ENCODE measurements at regions not wholly inside any gene's neighbourhood (a gene's known extent, or its start where the extent isn't known, plus 50 kb on each side); places are given as distances from the start of the nearest gene placed in this dataset.

DNA sequence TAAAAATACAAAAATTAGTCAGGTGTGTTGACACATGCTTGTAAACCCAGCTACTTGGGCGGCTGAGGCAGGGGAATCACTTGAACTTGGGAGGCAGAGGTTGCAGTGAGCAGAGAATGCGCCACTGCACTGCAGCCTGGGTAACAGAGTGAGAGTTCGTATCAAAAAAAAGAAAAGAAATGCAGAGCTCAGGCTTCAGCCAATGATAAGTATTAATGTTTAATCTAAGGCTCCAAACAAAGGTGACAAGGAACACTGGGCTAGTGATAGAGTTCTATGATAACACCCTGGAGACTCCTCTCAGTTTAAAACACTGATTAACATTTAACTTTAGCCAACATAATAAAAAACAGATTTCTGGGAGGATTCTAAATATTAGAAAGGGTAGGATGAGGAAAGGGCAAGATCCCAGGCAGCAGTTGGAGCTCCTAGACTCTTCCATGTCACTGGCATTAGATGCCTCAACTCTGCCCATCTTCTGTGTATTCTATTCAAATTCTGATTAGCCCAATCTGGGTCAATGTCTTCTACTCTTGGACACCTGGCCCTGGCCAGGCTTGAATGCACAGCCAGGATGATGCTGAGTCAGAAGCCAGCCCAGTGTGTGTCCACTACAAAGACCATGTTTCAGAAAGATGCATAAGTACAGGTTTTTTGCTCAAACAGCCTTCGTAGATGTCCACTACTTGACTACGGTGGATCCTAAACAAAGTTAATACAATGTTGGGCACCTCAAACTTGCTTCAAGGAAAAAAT lies 91.0 kb upstream of the FAM169A start:
- no peaks in the 10 kb centered on the region for H3K27me3 ChIP-seq
- no peak overlapping the region for H3K4me3 ChIP-seq
- TF ChIP-seq POLR2A (IDR thresholded peaks at IDR 0.05), result no peak
- TF ChIP-seq, protein P1, sequence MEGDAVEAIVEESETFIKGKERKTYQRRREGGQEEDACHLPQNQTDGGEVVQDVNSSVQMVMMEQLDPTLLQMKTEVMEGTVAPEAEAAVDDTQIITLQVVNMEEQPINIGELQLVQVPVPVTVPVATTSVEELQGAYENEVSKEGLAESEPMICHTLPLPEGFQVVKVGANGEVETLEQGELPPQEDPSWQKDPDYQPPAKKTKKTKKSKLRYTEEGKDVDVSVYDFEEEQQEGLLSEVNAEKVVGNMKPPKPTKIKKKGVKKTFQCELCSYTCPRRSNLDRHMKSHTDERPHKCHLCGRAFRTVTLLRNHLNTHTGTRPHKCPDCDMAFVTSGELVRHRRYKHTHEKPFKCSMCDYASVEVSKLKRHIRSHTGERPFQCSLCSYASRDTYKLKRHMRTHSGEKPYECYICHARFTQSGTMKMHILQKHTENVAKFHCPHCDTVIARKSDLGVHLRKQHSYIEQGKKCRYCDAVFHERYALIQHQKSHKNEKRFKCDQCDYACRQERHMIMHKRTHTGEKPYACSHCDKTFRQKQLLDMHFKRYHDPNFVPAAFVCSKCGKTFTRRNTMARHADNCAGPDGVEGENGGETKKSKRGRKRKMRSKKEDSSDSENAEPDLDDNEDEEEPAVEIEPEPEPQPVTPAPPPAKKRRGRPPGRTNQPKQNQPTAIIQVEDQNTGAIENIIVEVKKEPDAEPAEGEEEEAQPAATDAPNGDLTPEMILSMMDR (IDR thresholded peaks at IDR 0.05 in 4 of 5, conservative IDR thresholded peaks at IDR 0.05 in 1 of 5), result no peak
- DNase-seq (no peak), ATAC-seq (no peak)
- in situ Hi-C loops (cut with MboI; ENCODE audit: low sequenced_read_pairs in 4 of 4), result no loop called here
- intact Hi-C loops (cut with DNase I; ENCODE audit: low total_unique reads), result no loop called here
- no peaks in the 10 kb centered on the region for H3K9me3 ChIP-seq
- H3K36me3 ChIP-seq, result no peaks in the 10 kb centered on the region
- H3K27ac ChIP-seq, result no peak overlapping the region
- no peaks in the 10 kb centered on the region for H3K4me1 ChIP-seq

DNA sequence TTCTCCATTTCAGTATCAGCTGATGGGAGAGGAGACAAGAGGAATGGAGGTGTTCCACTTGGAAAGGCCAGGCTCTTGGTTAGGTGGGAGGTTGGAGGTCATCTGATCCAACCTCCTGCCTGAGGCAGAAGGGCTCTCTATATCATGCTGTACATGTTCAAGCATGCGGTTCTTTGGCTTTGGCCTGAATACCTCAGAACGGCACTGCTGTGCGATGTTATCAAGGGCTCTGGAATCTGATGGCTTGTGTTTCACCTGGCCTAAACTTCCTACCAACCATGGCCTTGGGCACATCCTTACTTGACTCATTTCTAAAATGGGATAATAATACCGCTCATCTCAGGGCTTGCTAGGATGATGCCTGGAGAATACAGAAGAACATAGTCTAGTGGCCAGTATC lies 90.1 kb upstream of the FAM169A start:
- Histone ChIP-seq H3K4me3 (no peak overlapping the region), H3K27ac (no peak overlapping the region), H3K9me3 (no peaks in the 10 kb centered on the region), H3K27me3 (no peaks in the 10 kb centered on the region), H3K4me1 (no peaks in the 10 kb centered on the region), H3K36me3 (no peaks in the 10 kb centered on the region)
- ATAC-seq (no peak), DNase-seq (no peak)
- intact Hi-C loops (cut with DNase I; ENCODE audit: low total_unique reads) (no loop called here), in situ Hi-C loops (cut with MboI; ENCODE audit: low sequenced_read_pairs in 4 of 4) (no loop called here)
- TF ChIP-seq, protein P1 (IDR thresholded peaks at IDR 0.05 in 4 of 5, conservative IDR thresholded peaks at IDR 0.05 in 1 of 5), result no peak
- TF ChIP-seq POLR2A (IDR thresholded peaks at IDR 0.05), result no peak

DNA sequence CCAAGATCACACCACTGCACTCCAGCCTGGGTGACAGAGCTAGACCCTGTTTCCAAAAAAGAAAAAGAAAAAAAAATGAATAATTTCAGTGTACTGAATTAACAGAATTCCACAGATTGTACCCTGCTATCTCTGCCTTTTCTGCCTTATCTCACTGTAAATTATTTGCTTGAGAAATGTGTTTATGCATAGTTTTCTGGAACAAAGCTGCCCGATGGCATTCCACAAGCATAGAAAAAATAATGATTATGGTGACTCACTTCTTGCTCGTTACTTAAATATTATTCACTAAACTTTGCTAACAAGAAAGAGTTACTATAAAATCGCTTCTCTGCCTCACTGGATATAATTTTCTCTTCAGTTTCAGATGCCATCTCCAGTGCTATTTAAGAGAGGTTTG lies 88.7 kb upstream of the FAM169A start:
- Histone ChIP-seq H3K9me3 (no peaks in the 10 kb centered on the region), H3K27ac (no peak overlapping the region), H3K27me3 (no peaks in the 10 kb centered on the region), H3K4me1 (no peaks in the 10 kb centered on the region), H3K4me3 (no peak overlapping the region), H3K36me3 (no peaks in the 10 kb centered on the region)
- in situ Hi-C loops (cut with MboI; ENCODE audit: low sequenced_read_pairs in 4 of 4), result no loop called here
- intact Hi-C loops (cut with DNase I; ENCODE audit: low total_unique reads), result no loop called here
- DNase-seq (no peak), ATAC-seq (no peak)
- TF ChIP-seq, protein P1 (IDR thresholded peaks at IDR 0.05 in 4 of 5, conservative IDR thresholded peaks at IDR 0.05 in 1 of 5), result no peak
- TF ChIP-seq POLR2A (IDR thresholded peaks at IDR 0.05), result no peak

DNA sequence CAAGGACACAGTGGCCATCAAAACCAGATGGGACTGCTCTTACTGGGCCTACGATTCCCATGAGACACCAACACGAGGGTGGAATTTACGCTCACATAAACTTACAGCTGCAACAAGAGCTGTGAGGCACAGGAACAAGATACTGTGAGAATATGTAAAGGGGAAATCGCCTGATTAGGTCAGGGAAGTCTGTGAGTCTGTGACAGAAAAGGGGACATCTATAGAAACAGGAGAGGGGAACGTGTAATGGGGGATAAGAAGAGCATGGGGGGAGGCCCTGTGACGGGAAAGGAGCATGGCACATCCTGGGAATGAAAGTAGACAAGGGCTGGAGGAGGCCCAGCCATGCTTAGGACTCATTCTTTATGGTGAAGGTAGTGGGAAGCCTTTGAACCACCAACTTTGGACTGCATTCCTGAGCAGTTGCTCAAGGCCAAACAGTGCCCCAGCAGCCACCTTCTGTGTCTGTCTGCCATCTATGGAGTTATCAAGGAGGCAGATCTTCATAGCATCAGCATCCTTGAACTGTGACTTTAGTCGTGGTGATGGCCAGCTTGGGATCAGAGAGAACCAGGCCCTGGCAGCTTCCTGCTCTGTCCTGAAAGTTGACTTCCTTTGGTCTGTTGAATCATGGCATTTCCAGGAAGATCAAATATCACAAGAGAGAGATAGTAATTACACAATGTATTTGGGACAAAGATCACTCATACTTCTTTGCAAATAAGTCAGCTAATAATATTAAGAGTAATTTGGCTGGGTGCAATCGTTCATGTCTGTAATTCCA lies 87.9 kb upstream of the FAM169A start:
- intact Hi-C loops (cut with DNase I; ENCODE audit: low total_unique reads) (no loop called here), in situ Hi-C loops (cut with MboI; ENCODE audit: low sequenced_read_pairs in 4 of 4) (no loop called here)
- no peaks in the 10 kb centered on the region for H3K9me3 ChIP-seq

More for the DNA sequence above, 87.9 kb upstream of the FAM169A start:
- no peak overlapping the region for H3K4me3 ChIP-seq
- TF ChIP-seq, protein P1 (IDR thresholded peaks at IDR 0.05 in 4 of 5, conservative IDR thresholded peaks at IDR 0.05 in 1 of 5), result no peak
- no peak for TF ChIP-seq POLR2A (IDR thresholded peaks at IDR 0.05)
- no peak overlapping the region for H3K27ac ChIP-seq
- H3K4me1 ChIP-seq, result no peaks in the 10 kb centered on the region
- H3K27me3 ChIP-seq, result no peaks in the 10 kb centered on the region
- ATAC-seq, result no peak
- no peaks in the 10 kb centered on the region for H3K36me3 ChIP-seq
- DNase-seq, result no peak

Measured in gastrocnemius medialis (tissue), 4 donors.